H9 (cell line): ENCODE measurements at regions not wholly inside any gene's neighbourhood (a gene's known extent, or its start where the extent isn't known, plus 50 kb on each side); places are given as distances from the start of the nearest gene placed in this dataset.

Experiments
- DNase-seq: peaks from one replicate; pipeline ENCODE4 v3.0.0-alpha.2; 2017
- H2AFZ ChIP-seq: one replicate; pipeline ENCODE4 v1.6.1; 2013; ENCODE audit warnings: mild to moderate bottlenecking, low read length, control low read depth, moderate library complexity
- H2AK5ac ChIP-seq: 2 replicates; pipeline ENCODE4 v1.6.1; 2013; ENCODE audit warnings: low read length, control low read depth, mixed read lengths; ENCODE audit not compliant: insufficient read length
- H2BK120ac ChIP-seq: one replicate; pipeline ENCODE4 v1.6.1; 2013; ENCODE audit warnings: low read depth, mild to moderate bottlenecking, low read length, control low read depth, inconsistent platforms; ENCODE audit not compliant: poor library complexity, severe bottlenecking
- H2BK12ac ChIP-seq: 2 replicates; pipeline ENCODE4 v1.6.1; 2013; ENCODE audit warnings: low read length, control low read depth, mixed read lengths, low read depth; ENCODE audit not compliant: insufficient read length
- H2BK15ac ChIP-seq: 2 replicates; pipeline ENCODE4 v1.6.1; 2013; ENCODE audit warnings: low read depth, low read length, control low read depth
- H2BK20ac ChIP-seq: one replicate; pipeline ENCODE4 v1.6.1; 2013; ENCODE audit warnings: low read depth, mild to moderate bottlenecking, low read length, control low read depth, inconsistent platforms; ENCODE audit not compliant: poor library complexity, severe bottlenecking
- H2BK5ac ChIP-seq: 2 replicates; pipeline ENCODE4 v1.6.1; 2013; ENCODE audit warnings: low read length, control low read depth, mixed read lengths; ENCODE audit not compliant: insufficient read length
- H3K14ac ChIP-seq: 2 replicates; pipeline ENCODE4 v1.6.1; 2013; ENCODE audit warnings: low read length, control low read depth; ENCODE audit not compliant: insufficient read depth
- H3K18ac ChIP-seq: 2 replicates; pipeline ENCODE4 v1.6.1; 2013; ENCODE audit warnings: low read depth, mild to moderate bottlenecking, mixed read lengths, low read length, control low read depth; ENCODE audit not compliant: insufficient read length
- H3K23ac ChIP-seq: 2 replicates; pipeline ENCODE4 v1.6.1; 2013; ENCODE audit warnings: low read length, control low read depth, mixed read lengths, low read depth; ENCODE audit not compliant: insufficient read length
- H3K23me2 ChIP-seq: 2 replicates; pipeline ENCODE4 v1.6.1; 2013; ENCODE audit warnings: low read depth, mild to moderate bottlenecking, mixed read lengths, low read length, control low read depth; ENCODE audit not compliant: insufficient read length, poor library complexity, severe bottlenecking
- H3K27ac ChIP-seq: 2 replicates; pipeline ENCODE4 v1.5.1; 2013; ENCODE audit warnings: low read length, control low read depth, mixed read lengths, low read depth; ENCODE audit not compliant: insufficient read length
- H3K27me3 ChIP-seq: 2 replicates; pipeline ENCODE4 v1.6.1; 2013; ENCODE audit warnings: low read length, control low read depth, inconsistent platforms; ENCODE audit not compliant: insufficient read depth
- H3K4ac ChIP-seq: 2 replicates; pipeline ENCODE4 v1.6.1; 2013; ENCODE audit warnings: low read depth, mild to moderate bottlenecking, control low read depth, inconsistent platforms, low read length, moderate library complexity
- H3K4me1 ChIP-seq: 2 replicates; pipeline ENCODE4 v1.6.1; 2013; ENCODE audit warnings: low read length, control low read depth, inconsistent platforms; ENCODE audit not compliant: insufficient read depth
- H3K4me2 ChIP-seq: 2 replicates; pipeline ENCODE4 v1.6.1; 2013; ENCODE audit warnings: low read length, control low read depth, mixed read lengths; ENCODE audit not compliant: insufficient read length, insufficient read depth
- H3K56ac ChIP-seq: 2 replicates; pipeline ENCODE4 v1.6.1; 2013; ENCODE audit warnings: low read depth, mild to moderate bottlenecking, mixed read lengths, low read length, control low read depth; ENCODE audit not compliant: insufficient read length
- H3K79me1 ChIP-seq: 2 replicates; pipeline ENCODE4 v1.6.1; 2013; ENCODE audit warnings: low read depth, mild to moderate bottlenecking, moderate library complexity, low read length, control low read depth, inconsistent platforms; ENCODE audit not compliant: insufficient read depth, poor library complexity, severe bottlenecking
- H3K79me2 ChIP-seq: 2 replicates; pipeline ENCODE4 v1.6.1; 2013; ENCODE audit warnings: low read length, control low read depth, inconsistent platforms; ENCODE audit not compliant: insufficient read depth
- H3K9ac ChIP-seq: 2 replicates; pipeline ENCODE4 v1.6.1; 2013; ENCODE audit warnings: low read length, control low read depth, mixed read lengths; ENCODE audit not compliant: insufficient read length; ENCODE audit errors: extremely low read depth
- H3K9me3 ChIP-seq: one replicate; pipeline ENCODE4 v1.6.1; 2013; ENCODE audit warnings: low read depth, low read length, inconsistent platforms; ENCODE audit not compliant: control insufficient read depth
- H3T11ph ChIP-seq: one replicate; pipeline ENCODE4 v1.6.1; 2013; ENCODE audit warnings: mild to moderate bottlenecking, low read length, control low read depth, inconsistent platforms
- H4K20me1 ChIP-seq: one replicate; pipeline ENCODE4 v1.6.1; 2013; ENCODE audit not compliant: control insufficient read depth, insufficient read length, insufficient read depth
- H4K5ac ChIP-seq: 2 replicates; pipeline ENCODE4 v1.6.1; 2013; ENCODE audit warnings: low read depth, mild to moderate bottlenecking, mixed read lengths, low read length, control low read depth; ENCODE audit not compliant: insufficient read length
- H4K8ac ChIP-seq: replicated peaks from 2 replicates; pipeline ENCODE4 v1.6.1; 2013; ENCODE audit warnings: low read length, control low read depth, mixed read lengths, low read depth; ENCODE audit not compliant: insufficient read length
- H4K91ac ChIP-seq: 2 replicates; pipeline ENCODE4 v1.6.1; 2013; ENCODE audit warnings: low read depth, mild to moderate bottlenecking, moderate library complexity, mixed read lengths, low read length, control low read depth; ENCODE audit not compliant: insufficient read length
- H3K27ac Mint-ChIP-seq, 3 experiments: 2 replicates in 2 of 3; 3 replicates in 1 of 3; pipeline ENCODE4 v1.8.0; 2020 to 2021; ENCODE audit warnings: mixed read lengths in 3 of 3, mild to moderate bottlenecking in 1 of 3, moderate library complexity in 1 of 3
- H3K27me3 Mint-ChIP-seq: 2 replicates; pipeline ENCODE4 v1.8.0; 2021; ENCODE audit warnings: low read depth, mild to moderate bottlenecking, moderate library complexity, mixed read lengths
- H3K36me3 Mint-ChIP-seq, 3 experiments: 2 replicates in 2 of 3; 3 replicates in 1 of 3; pipeline ENCODE4 v1.8.0; 2020 to 2021; ENCODE audit warnings: low read depth in 3 of 3, mixed read lengths in 3 of 3; ENCODE audit not compliant: insufficient read depth in 1 of 3
- H3K4me1 Mint-ChIP-seq, 2 experiments: 2 replicates each; pipeline ENCODE4 v1.8.0; 2020; ENCODE audit warnings: mixed read lengths in 2 of 2
- H3K4me3 Mint-ChIP-seq, 2 experiments: 2 replicates in 1 of 2; 3 replicates in 1 of 2; pipeline ENCODE4 v1.8.0; 2020 to 2021; ENCODE audit warnings: mild to moderate bottlenecking in 2 of 2, mixed read lengths in 2 of 2, moderate library complexity in 1 of 2
- H3K9me3 Mint-ChIP-seq, 2 experiments: 2 replicates in 1 of 2; 3 replicates in 1 of 2; pipeline ENCODE4 v1.8.0; 2020; ENCODE audit warnings: mild to moderate bottlenecking in 2 of 2, mixed read lengths in 2 of 2, moderate library complexity in 1 of 2
- WGBS: extraction: QIAGEN DNeasy Blood & Tissue Kit; methylation state at CpG from one replicate; pipeline ENCODE4 v1.1.7; 2013; ENCODE audit warnings: missing lambda C conversion rate, low lambda C conversion rate, mixed read lengths; ENCODE audit not compliant: insufficient read length; ENCODE audit errors: extremely low coverage; 5-methylcytosine and 5-hydroxymethylcytosine counted together
- TF ChIP-seq, protein P1 (sequence below): fragments of 200-600 bp; sonication (generic); conservative IDR thresholded peaks from 3 replicates; pipeline ENCODE4 v1.8.0; 2021; ENCODE audit warnings: antibody characterized with exemption, mild to moderate bottlenecking

DNA sequence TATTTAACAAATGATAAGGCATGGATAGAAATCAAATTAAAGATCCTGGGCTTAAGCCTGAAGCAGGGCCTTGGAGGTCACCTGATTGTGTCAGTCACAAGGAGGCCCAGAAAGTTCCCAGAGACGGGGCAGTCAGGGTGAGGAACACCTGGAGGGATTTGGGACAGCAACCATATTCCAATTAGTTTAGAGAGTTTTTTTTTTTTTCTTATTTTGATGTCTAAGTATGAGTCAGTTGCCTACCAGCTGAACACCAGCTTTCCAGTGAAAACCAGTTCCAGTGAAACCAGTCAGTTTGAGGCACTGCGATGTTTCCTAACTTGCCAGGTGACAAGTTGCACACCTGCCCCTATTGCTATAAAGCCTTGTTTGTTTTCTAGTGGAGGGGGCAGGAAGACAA lies 350.7 kb upstream of the AZI2 start:
- no peaks in the 10 kb centered on the region for H3K4me1 ChIP-seq
- H3K4me1 Mint-ChIP-seq = peaks cover 12 to 13% of the 10 kb centered on the region in 2 experiments
- H3K23ac ChIP-seq = no peak overlapping the region
- no peaks in the 10 kb centered on the region for H3K79me1 ChIP-seq
- H4K91ac ChIP-seq = no peak overlapping the region
- H2BK5ac ChIP-seq = no peak overlapping the region
- H3T11ph ChIP-seq = no peak overlapping the region
- H3K36me3 Mint-ChIP-seq = no peaks in the 10 kb centered on the region
- H4K20me1 ChIP-seq = no peaks in the 10 kb centered on the region
- no peaks in the 10 kb centered on the region for H3K27me3 Mint-ChIP-seq
- H2AFZ ChIP-seq = no peak overlapping the region
- H3K9me3 ChIP-seq = no peaks in the 10 kb centered on the region
- no peaks in the 10 kb centered on the region for H3K23me2 ChIP-seq
- no peaks in the 10 kb centered on the region for H3K79me2 ChIP-seq
- H4K5ac ChIP-seq = no peak overlapping the region
- no peak overlapping the region for H3K14ac ChIP-seq
- no peak overlapping the region for H2BK20ac ChIP-seq
- H2AK5ac ChIP-seq = no peak overlapping the region
- no peak overlapping the region for H3K27ac ChIP-seq
- H3K9me3 Mint-ChIP-seq = no peaks in the 10 kb centered on the region
- H3K27me3 ChIP-seq = no peaks in the 10 kb centered on the region
- no peak overlapping the region for H2BK120ac ChIP-seq
- no peak overlapping the region for H2BK12ac ChIP-seq
- H3K4ac ChIP-seq = no peak overlapping the region
- no peak overlapping the region for H3K18ac ChIP-seq
- no CpG with 5 or more reads among the region's 2 CpGs for WGBS
- TF ChIP-seq, protein P1, sequence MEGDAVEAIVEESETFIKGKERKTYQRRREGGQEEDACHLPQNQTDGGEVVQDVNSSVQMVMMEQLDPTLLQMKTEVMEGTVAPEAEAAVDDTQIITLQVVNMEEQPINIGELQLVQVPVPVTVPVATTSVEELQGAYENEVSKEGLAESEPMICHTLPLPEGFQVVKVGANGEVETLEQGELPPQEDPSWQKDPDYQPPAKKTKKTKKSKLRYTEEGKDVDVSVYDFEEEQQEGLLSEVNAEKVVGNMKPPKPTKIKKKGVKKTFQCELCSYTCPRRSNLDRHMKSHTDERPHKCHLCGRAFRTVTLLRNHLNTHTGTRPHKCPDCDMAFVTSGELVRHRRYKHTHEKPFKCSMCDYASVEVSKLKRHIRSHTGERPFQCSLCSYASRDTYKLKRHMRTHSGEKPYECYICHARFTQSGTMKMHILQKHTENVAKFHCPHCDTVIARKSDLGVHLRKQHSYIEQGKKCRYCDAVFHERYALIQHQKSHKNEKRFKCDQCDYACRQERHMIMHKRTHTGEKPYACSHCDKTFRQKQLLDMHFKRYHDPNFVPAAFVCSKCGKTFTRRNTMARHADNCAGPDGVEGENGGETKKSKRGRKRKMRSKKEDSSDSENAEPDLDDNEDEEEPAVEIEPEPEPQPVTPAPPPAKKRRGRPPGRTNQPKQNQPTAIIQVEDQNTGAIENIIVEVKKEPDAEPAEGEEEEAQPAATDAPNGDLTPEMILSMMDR = no peak
- H3K27ac Mint-ChIP-seq = no peak overlapping the region
- H3K4me3 Mint-ChIP-seq = no peak overlapping the region
- H2BK15ac ChIP-seq = no peak overlapping the region
- H3K4me2 ChIP-seq = no peak overlapping the region
- no peak overlapping the region for H3K56ac ChIP-seq
- no peak overlapping the region for H4K8ac ChIP-seq
- DNase-seq = no peak
- H3K9ac ChIP-seq = no peak overlapping the region
